CD4-positive, alpha-beta memory T cell (primary cell): ENCODE measurements at regions not wholly inside any gene's neighbourhood (a gene's known extent, or its start where the extent isn't known, plus 50 kb on each side); places are given as distances from the start of the nearest gene placed in this dataset.

Experiments used
- CTCF ChIA-PET: fragments of 350-600 bp; sonication (Branson Sonifier 250); formaldehyde crosslinking; loops from one replicate; lab custom pipeline; 2021; ENCODE audit warnings: inconsistent platforms; ENCODE audit not compliant: partially characterized antibody; lab: Charles Lee
- POLR2A ChIA-PET: fragments of 350-600 bp; sonication (Branson Sonifier 250); formaldehyde crosslinking; loops from one replicate; lab custom pipeline; 2021; ENCODE audit not compliant: partially characterized antibody; lab: Charles Lee
- DNase-seq, 5 donors: peaks; one replicate each; pipeline versions ENCODE4 v3.0.0 to v3.0.0-alpha.2; 2020 to 2022; ENCODE audit warnings: mixed read lengths in 1 of 5
- H3K27ac ChIP-seq: one replicate; pipeline ENCODE4 v1.7.0; 2013; ENCODE audit warnings: low read depth, low read length
- H3K27me3 ChIP-seq: 2 replicates; pipeline ENCODE4 v1.7.0; 2013; ENCODE audit warnings: mild to moderate bottlenecking, low read length, moderate library complexity; ENCODE audit not compliant: insufficient read depth
- H3K36me3 ChIP-seq: 2 replicates; pipeline ENCODE4 v1.7.0; 2013; ENCODE audit warnings: mild to moderate bottlenecking, low read length, moderate library complexity; ENCODE audit not compliant: insufficient read depth
- H3K4me1 ChIP-seq: 2 replicates; pipeline ENCODE4 v1.7.0; 2013; ENCODE audit warnings: mild to moderate bottlenecking, low read length, moderate library complexity; ENCODE audit not compliant: insufficient read depth
- H3K4me3 ChIP-seq, 2 donors: one replicate each; pipeline ENCODE4 v1.7.0; 2013; ENCODE audit warnings: low read length in 2 of 2, mild to moderate bottlenecking in 1 of 2
- H3K9me3 ChIP-seq, 2 donors: one replicate each; pipeline ENCODE4 v1.7.0; 2013; ENCODE audit warnings: low read length in 2 of 2, control low read depth in 1 of 2; ENCODE audit not compliant: control insufficient read depth in 1 of 2
- H3K27ac Mint-ChIP-seq, 7 donors: one replicate each; pipeline ENCODE4 v1.8.0; 2020 to 2021; ENCODE audit warnings: mixed read lengths in 7 of 7, mild to moderate bottlenecking in 6 of 7, inconsistent platforms in 3 of 7, moderate library complexity in 3 of 7
- H3K27me3 Mint-ChIP-seq, 2 donors: one replicate each; pipeline ENCODE4 v1.8.0; 2020 to 2021; ENCODE audit warnings: mixed read lengths in 2 of 2
- H3K36me3 Mint-ChIP-seq, 2 donors: one replicate each; pipeline ENCODE4 v1.8.0; 2020 to 2021; ENCODE audit warnings: mixed read lengths in 2 of 2, inconsistent platforms in 1 of 2, mild to moderate bottlenecking in 1 of 2
- H3K4me1 Mint-ChIP-seq, 4 donors: one replicate each; pipeline ENCODE4 v1.8.0; 2020 to 2021; ENCODE audit warnings: mixed read lengths in 4 of 4, mild to moderate bottlenecking in 1 of 4
- H3K4me3 Mint-ChIP-seq, 8 donors: one replicate each; pipeline ENCODE4 v1.8.0; 2020 to 2021; ENCODE audit warnings: mixed read lengths in 8 of 8, mild to moderate bottlenecking in 7 of 8, moderate library complexity in 6 of 8, inconsistent platforms in 3 of 8
- H3K9me3 Mint-ChIP-seq, 8 donors: one replicate each; pipeline ENCODE4 v1.8.0; 2020 to 2021; ENCODE audit warnings: mixed read lengths in 8 of 8, mild to moderate bottlenecking in 5 of 8, inconsistent platforms in 3 of 8, moderate library complexity in 1 of 8
- intact Hi-C: fragments of 100-400 bp; cut with micrococcal nuclease; formaldehyde crosslinking; loops from one replicate; pipeline ENCODE4 v1.15.1; 2023

- Mint-ChIP-seq H3K36me3 (no peaks in the 10 kb centered on the region), H3K27ac (no peak overlapping the region), H3K4me3 (no peak overlapping the region), H3K4me1 (no peaks in the 10 kb centered on the region), H3K27me3 (no peaks in the 10 kb centered on the region), H3K9me3 (peaks cover 0 to 4% (median 0%) of the 10 kb centered on the region in 8 donors)
- ChIA-PET CTCF (interaction anchor here (1.7 kb wide), 1 partner anchor 217 kb away, joined by 4 read pairs; no protein-coding TSS in a partner anchor), POLR2A (no interaction called here)
- no peak for DNase-seq
- H3K9me3 ChIP-seq, result no peaks in the 10 kb centered on the region
- no peak overlapping the region for H3K4me3 ChIP-seq
- H3K27me3 ChIP-seq, result no peaks in the 10 kb centered on the region
- H3K27ac ChIP-seq, result no peak overlapping the region
- no peaks in the 10 kb centered on the region for H3K4me1 ChIP-seq
- no peaks in the 10 kb centered on the region for H3K36me3 ChIP-seq
- intact Hi-C loops, result no loop called here
Observed at GRCh38 chr6:56353860-56354259, 106.5 kb upstream of the COL21A1 start.

DNA sequence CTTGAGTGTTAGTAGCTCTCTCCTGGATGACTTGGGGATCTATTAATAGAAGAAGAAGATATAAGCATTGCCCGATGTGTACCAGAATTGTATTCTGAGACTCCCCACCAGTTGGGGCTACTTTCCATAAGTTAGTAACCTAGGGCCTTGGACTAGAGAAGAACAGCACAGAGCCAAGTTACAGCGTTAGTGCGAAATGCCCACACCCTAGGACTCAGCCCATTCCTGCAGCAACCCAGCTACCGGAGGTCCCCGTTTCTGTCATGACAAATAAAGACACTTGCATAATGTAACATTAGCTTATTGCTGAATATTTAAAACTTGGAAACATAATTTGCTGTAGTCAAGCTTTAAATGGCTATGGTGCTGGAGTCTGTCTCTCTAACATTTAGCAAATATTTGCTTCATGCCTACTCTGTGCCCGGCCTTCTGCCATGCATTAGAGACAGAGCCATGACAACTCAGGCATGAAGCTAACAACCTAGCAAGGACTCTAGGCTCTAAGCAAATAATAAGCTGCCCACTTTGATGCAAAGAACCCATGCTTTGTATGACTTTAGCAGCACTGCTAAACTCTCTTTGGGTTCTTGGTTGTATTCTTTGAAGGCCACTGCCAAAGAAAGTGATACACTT, 103.4 kb upstream of the COL21A1 start:
- intact Hi-C loops, result no loop called here
- H3K4me1 ChIP-seq, result no peaks in the 10 kb centered on the region
- DNase-seq, result no peak
- Mint-ChIP-seq H3K27ac (no peak overlapping the region), H3K36me3 (no peaks in the 10 kb centered on the region), H3K4me1 (no peaks in the 10 kb centered on the region), H3K9me3 (peaks cover 0 to 4% (median 0%) of the 10 kb centered on the region in 8 donors), H3K27me3 (peaks cover 3 to 5% of the 10 kb centered on the region in 2 donors), H3K4me3 (no peak overlapping the region)
- no peak overlapping the region for H3K27ac ChIP-seq
- H3K27me3 ChIP-seq, result no peaks in the 10 kb centered on the region
- H3K4me3 ChIP-seq, result no peak overlapping the region
- ChIA-PET POLR2A (no interaction called here), CTCF (interaction anchor here (0.8 to 1.8 kb wide), 2 partner anchors 11 to 244 kb away, joined by 3 to 6 read pairs; no protein-coding TSS in a partner anchor)
- no peaks in the 10 kb centered on the region for H3K36me3 ChIP-seq
- no peaks in the 10 kb centered on the region for H3K9me3 ChIP-seq

DNA sequence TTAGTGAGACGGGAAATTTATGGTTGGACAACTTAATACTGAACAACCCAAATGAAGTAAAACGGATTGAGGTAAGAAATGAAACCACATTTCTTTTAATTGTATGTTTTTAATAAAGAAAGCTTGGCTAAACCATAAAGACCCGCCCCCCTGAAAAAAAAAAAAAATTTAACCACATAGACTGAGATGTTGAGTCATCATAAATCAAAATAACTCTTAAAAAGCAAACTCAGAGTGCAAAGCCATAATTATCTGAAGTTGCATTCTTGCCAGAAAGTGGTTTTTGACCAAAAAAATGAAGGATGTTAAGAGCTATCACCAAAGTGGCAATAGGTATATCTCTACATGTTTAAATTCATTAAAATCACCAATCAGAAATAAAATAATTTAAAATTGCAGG, 101.8 kb upstream of the COL21A1 start:
- CTCF ChIA-PET, result no interaction called here

GRCh38 chr6:56348578-56348977, 101.2 kb upstream of the COL21A1 start:
- Mint-ChIP-seq H3K4me3 (no peak overlapping the region), H3K4me1 (no peaks in the 10 kb centered on the region), H3K9me3 (peaks cover 0 to 3% (median 0%) of the 10 kb centered on the region in 8 donors), H3K27ac (no peak overlapping the region), H3K27me3 (peaks cover 3 to 5% of the 10 kb centered on the region in 2 donors), H3K36me3 (no peaks in the 10 kb centered on the region)
- Histone ChIP-seq H3K27me3 (no peaks in the 10 kb centered on the region), H3K36me3 (no peaks in the 10 kb centered on the region), H3K4me1 (no peaks in the 10 kb centered on the region), H3K4me3 (no peak overlapping the region), H3K27ac (no peak overlapping the region), H3K9me3 (no peaks in the 10 kb centered on the region)
- intact Hi-C loops, result no loop called here
- no peak for DNase-seq
- ChIA-PET POLR2A (no interaction called here), CTCF (no interaction called here)

More for the DNA sequence above, 101.8 kb upstream of the COL21A1 start:
- H3K4me3 Mint-ChIP-seq, result no peak overlapping the region
- Histone ChIP-seq H3K27ac (no peak overlapping the region), H3K9me3 (no peaks in the 10 kb centered on the region), H3K4me3 (no peak overlapping the region), H3K36me3 (no peaks in the 10 kb centered on the region), H3K4me1 (no peaks in the 10 kb centered on the region), H3K27me3 (no peaks in the 10 kb centered on the region)
- no peaks in the 10 kb centered on the region for H3K36me3 Mint-ChIP-seq
- intact Hi-C loops, result no loop called here
- H3K27me3 Mint-ChIP-seq, result peaks cover 3 to 5% of the 10 kb centered on the region in 2 donors
- no peak for DNase-seq
- no peak overlapping the region for H3K27ac Mint-ChIP-seq
- H3K9me3 Mint-ChIP-seq, result peaks cover 0 to 4% (median 0%) of the 10 kb centered on the region in 8 donors
- POLR2A ChIA-PET, result no interaction called here
- no peaks in the 10 kb centered on the region for H3K4me1 Mint-ChIP-seq

GRCh38 chr6:56347526-56347925, 100.1 kb upstream of the COL21A1 start:
- no peak overlapping the region for H3K4me3 Mint-ChIP-seq
- no peaks in the 10 kb centered on the region for H3K9me3 Mint-ChIP-seq
- CTCF ChIA-PET, result no interaction called here

GRCh38 chr6:56346958-56347357, 99.6 kb upstream of the COL21A1 start:
- Histone ChIP-seq H3K4me3 (no peak overlapping the region), H3K9me3 (no peaks in the 10 kb centered on the region), H3K27ac (no peak overlapping the region), H3K4me1 (no peaks in the 10 kb centered on the region), H3K27me3 (no peaks in the 10 kb centered on the region), H3K36me3 (no peaks in the 10 kb centered on the region)
- POLR2A ChIA-PET, result no interaction called here
- CTCF ChIA-PET, result no interaction called here
- Mint-ChIP-seq H3K9me3 (no peaks in the 10 kb centered on the region), H3K4me3 (peak overlapping the region in 1 of 8 donors; percentile 33), H3K36me3 (no peaks in the 10 kb centered on the region), H3K27ac (no peak overlapping the region), H3K4me1 (no peaks in the 10 kb centered on the region), H3K27me3 (peaks cover 3 to 5% of the 10 kb centered on the region in 2 donors)
- intact Hi-C loops, result no loop called here
- no peak for DNase-seq

More at GRCh38 chr6:56347526-56347925, 100.1 kb upstream of the COL21A1 start:
- Histone ChIP-seq H3K27ac (no peak overlapping the region), H3K27me3 (no peaks in the 10 kb centered on the region), H3K4me3 (no peak overlapping the region), H3K36me3 (no peaks in the 10 kb centered on the region), H3K9me3 (no peaks in the 10 kb centered on the region), H3K4me1 (no peaks in the 10 kb centered on the region)
- H3K27me3 Mint-ChIP-seq, result peaks cover 3 to 5% of the 10 kb centered on the region in 2 donors
- no peaks in the 10 kb centered on the region for H3K36me3 Mint-ChIP-seq
- no peak for DNase-seq
- no peaks in the 10 kb centered on the region for H3K4me1 Mint-ChIP-seq
- no peak overlapping the region for H3K27ac Mint-ChIP-seq
- POLR2A ChIA-PET, result no interaction called here
- intact Hi-C loops, result no loop called here

DNA sequence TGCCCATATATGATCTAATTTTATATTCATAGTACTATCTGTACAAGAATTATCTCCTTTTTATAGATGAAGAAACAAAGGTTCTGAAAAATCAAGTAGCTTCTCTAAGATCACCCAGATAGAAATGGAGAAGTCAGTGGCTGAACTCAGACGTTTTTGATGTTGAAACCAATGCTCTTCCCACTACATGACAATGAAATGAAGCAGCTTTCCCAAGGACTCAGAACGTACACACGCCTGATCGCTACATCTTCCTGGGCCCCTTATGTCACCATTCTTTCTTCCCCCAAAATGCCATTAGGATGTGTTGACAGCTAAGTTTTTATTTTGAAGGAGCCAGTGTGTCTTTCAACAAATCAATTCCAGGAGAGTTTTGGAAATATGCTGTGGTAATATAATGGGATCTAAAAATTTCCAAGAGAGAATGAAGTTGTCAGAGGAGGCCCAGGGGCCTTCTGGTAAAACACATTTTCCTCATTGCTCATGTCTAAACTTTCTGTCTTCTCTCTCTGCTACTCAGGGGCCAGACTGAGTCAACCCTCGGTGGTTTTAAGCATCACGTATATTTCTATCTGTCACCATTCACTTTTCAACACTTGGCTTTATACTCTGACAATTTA, 98.1 kb upstream of the COL21A1 start:
- H3K4me3 ChIP-seq, result no peak overlapping the region
- no peaks in the 10 kb centered on the region for H3K27me3 ChIP-seq
- ChIA-PET CTCF (no interaction called here), POLR2A (no interaction called here)
- Mint-ChIP-seq H3K36me3 (no peaks in the 10 kb centered on the region), H3K4me3 (no peak overlapping the region), H3K4me1 (no peaks in the 10 kb centered on the region), H3K9me3 (no peaks in the 10 kb centered on the region), H3K27me3 (peaks cover 3 to 5% of the 10 kb centered on the region in 2 donors), H3K27ac (no peak overlapping the region)
- DNase-seq, result no peak
- H3K36me3 ChIP-seq, result no peaks in the 10 kb centered on the region
- no peaks in the 10 kb centered on the region for H3K9me3 ChIP-seq
- intact Hi-C loops, result no loop called here
- H3K27ac ChIP-seq, result no peak overlapping the region
- no peaks in the 10 kb centered on the region for H3K4me1 ChIP-seq
